ENCODE measurements at regions not wholly inside any gene's neighbourhood (a gene's known extent, or its start where the extent isn't known, plus 50 kb on each side); places are given as distances from the start of the nearest gene placed in this dataset.

- 60% methylated on average over 1 of the region's 3 CpGs for WGBS (ENCODE audit: insufficient coverage)
- Histone ChIP-seq H3K36me3 (ENCODE audit: control insufficient read depth in 4 of 4, insufficient read depth in 4 of 4, low read length in 3 of 4) (no peaks in the 10 kb centered on the region), H3K4me1 (ENCODE audit: control extremely low read depth in 1 of 4, control insufficient read depth in 4 of 4, insufficient read depth in 4 of 4, low read length in 3 of 4) (no peaks in the 10 kb centered on the region), H3K27me3 (replicated peaks in 2 of 5; ENCODE audit: control insufficient read depth in 4 of 5, insufficient read depth in 5 of 5, low read length in 4 of 5) (no peaks in the 10 kb centered on the region), H3K4me3 (ENCODE audit: control insufficient read depth in 1 of 7, extremely low read depth in 1 of 7, insufficient read depth in 4 of 7, low read depth in 2 of 7, low read length in 6 of 7) (no peak overlapping the region), H3K27ac (ENCODE audit: insufficient read depth in 1 of 2, low read depth in 1 of 2, low read length in 2 of 2, poor library complexity in 1 of 2, severe bottlenecking in 2 of 2) (no peak overlapping the region), H3K9me3 (ENCODE audit: control extremely low read depth in 1 of 5, control insufficient read depth in 4 of 5, insufficient read depth in 2 of 5, low read depth in 1 of 5, low read length in 4 of 5) (peaks cover 0 to 3% (median 0%) of the 10 kb centered on the region in 5 experiments)
- DNase-seq: peak; percentile 11 to 56 (median 24)
- ChIA-PET POLR2A (no interaction called here), CTCF (no interaction called here)
These were observed 2167.2 kb upstream of the C9orf72 start for GRCh38 chr9:29740518-29740917.

GRCh38 chr9:29741169-29741568 is 2167.9 kb upstream of the C9orf72 start:
- Histone ChIP-seq H3K36me3 (ENCODE audit: control insufficient read depth in 4 of 4, insufficient read depth in 4 of 4, low read length in 3 of 4) (no peaks in the 10 kb centered on the region), H3K27ac (ENCODE audit: insufficient read depth in 1 of 2, low read depth in 1 of 2, low read length in 2 of 2, poor library complexity in 1 of 2, severe bottlenecking in 2 of 2) (no peak overlapping the region), H3K27me3 (replicated peaks in 2 of 5; ENCODE audit: control insufficient read depth in 4 of 5, insufficient read depth in 5 of 5, low read length in 4 of 5) (no peaks in the 10 kb centered on the region), H3K4me3 (ENCODE audit: control insufficient read depth in 1 of 7, extremely low read depth in 1 of 7, insufficient read depth in 4 of 7, low read depth in 2 of 7, low read length in 6 of 7) (no peak overlapping the region), H3K4me1 (ENCODE audit: control extremely low read depth in 1 of 4, control insufficient read depth in 4 of 4, insufficient read depth in 4 of 4, low read length in 3 of 4) (no peaks in the 10 kb centered on the region), H3K9me3 (ENCODE audit: control extremely low read depth in 1 of 5, control insufficient read depth in 4 of 5, insufficient read depth in 2 of 5, low read depth in 1 of 5, low read length in 4 of 5) (peaks cover 0 to 3% (median 0%) of the 10 kb centered on the region in 5 experiments)
- CTCF ChIA-PET: no interaction called here
- POLR2A ChIA-PET: no interaction called here
- no peak for DNase-seq

GRCh38 chr9:29750062-29750461 is 2176.8 kb upstream of the C9orf72 start:
- ChIA-PET POLR2A (no interaction called here), CTCF (no interaction called here)
- no peak for DNase-seq
- H3K36me3 ChIP-seq (ENCODE audit: control insufficient read depth in 4 of 4, insufficient read depth in 4 of 4, low read length in 3 of 4): no peaks in the 10 kb centered on the region
- H3K9me3 ChIP-seq (ENCODE audit: control extremely low read depth in 1 of 5, control insufficient read depth in 4 of 5, insufficient read depth in 2 of 5, low read depth in 1 of 5, low read length in 4 of 5): no peaks in the 10 kb centered on the region
- 25% methylated on average over 1 of the region's 2 CpGs for WGBS (ENCODE audit: insufficient coverage)
- no peak overlapping the region for H3K4me3 ChIP-seq (ENCODE audit: control insufficient read depth in 1 of 7, extremely low read depth in 1 of 7, insufficient read depth in 4 of 7, low read depth in 2 of 7, low read length in 6 of 7)
- no peaks in the 10 kb centered on the region for H3K27me3 ChIP-seq (replicated peaks in 2 of 5; ENCODE audit: control insufficient read depth in 4 of 5, insufficient read depth in 5 of 5, low read length in 4 of 5)
- no peak overlapping the region for H3K27ac ChIP-seq (ENCODE audit: insufficient read depth in 1 of 2, low read depth in 1 of 2, low read length in 2 of 2, poor library complexity in 1 of 2, severe bottlenecking in 2 of 2)
- H3K4me1 ChIP-seq (ENCODE audit: control extremely low read depth in 1 of 4, control insufficient read depth in 4 of 4, insufficient read depth in 4 of 4, low read length in 3 of 4): no peaks in the 10 kb centered on the region

GRCh38 chr9:29751226-29751625 is 2177.9 kb upstream of the C9orf72 start:
- ChIA-PET POLR2A (no interaction called here), CTCF (no interaction called here)
- Histone ChIP-seq H3K4me1 (ENCODE audit: control extremely low read depth in 1 of 4, control insufficient read depth in 4 of 4, insufficient read depth in 4 of 4, low read length in 3 of 4) (no peaks in the 10 kb centered on the region), H3K9me3 (ENCODE audit: control extremely low read depth in 1 of 5, control insufficient read depth in 4 of 5, insufficient read depth in 2 of 5, low read depth in 1 of 5, low read length in 4 of 5) (no peaks in the 10 kb centered on the region), H3K27ac (ENCODE audit: insufficient read depth in 1 of 2, low read depth in 1 of 2, low read length in 2 of 2, poor library complexity in 1 of 2, severe bottlenecking in 2 of 2) (no peak overlapping the region), H3K36me3 (ENCODE audit: control insufficient read depth in 4 of 4, insufficient read depth in 4 of 4, low read length in 3 of 4) (no peaks in the 10 kb centered on the region), H3K4me3 (ENCODE audit: control insufficient read depth in 1 of 7, extremely low read depth in 1 of 7, insufficient read depth in 4 of 7, low read depth in 2 of 7, low read length in 6 of 7) (no peak overlapping the region), H3K27me3 (replicated peaks in 2 of 5; ENCODE audit: control insufficient read depth in 4 of 5, insufficient read depth in 5 of 5, low read length in 4 of 5) (no peaks in the 10 kb centered on the region)
- no peak for DNase-seq
- WGBS (ENCODE audit: insufficient coverage): no CpG with 5 or more reads among the region's 2 CpGs

GRCh38 chr9:29753638-29754037 is 2180.4 kb upstream of the C9orf72 start:
- ChIA-PET POLR2A (no interaction called here), CTCF (no interaction called here)
- no peak for DNase-seq

GRCh38 chr9:29769019-29769418 is 2195.7 kb upstream of the C9orf72 start:
- Histone ChIP-seq H3K36me3 (ENCODE audit: control insufficient read depth in 4 of 4, insufficient read depth in 4 of 4, low read length in 3 of 4) (no peaks in the 10 kb centered on the region), H3K4me1 (ENCODE audit: control extremely low read depth in 1 of 4, control insufficient read depth in 4 of 4, insufficient read depth in 4 of 4, low read length in 3 of 4) (peaks cover 0 to 3% (median 0%) of the 10 kb centered on the region in 4 experiments), H3K27me3 (replicated peaks in 2 of 5; ENCODE audit: control insufficient read depth in 4 of 5, insufficient read depth in 5 of 5, low read length in 4 of 5) (no peaks in the 10 kb centered on the region), H3K9me3 (ENCODE audit: control extremely low read depth in 1 of 5, control insufficient read depth in 4 of 5, insufficient read depth in 2 of 5, low read depth in 1 of 5, low read length in 4 of 5) (peaks cover 0 to 2% (median 0%) of the 10 kb centered on the region in 5 experiments), H3K27ac (ENCODE audit: insufficient read depth in 1 of 2, low read depth in 1 of 2, low read length in 2 of 2, poor library complexity in 1 of 2, severe bottlenecking in 2 of 2) (no peak overlapping the region), H3K4me3 (ENCODE audit: control insufficient read depth in 1 of 7, extremely low read depth in 1 of 7, insufficient read depth in 4 of 7, low read depth in 2 of 7, low read length in 6 of 7) (no peak overlapping the region)
- ChIA-PET POLR2A (no interaction called here), CTCF (no interaction called here)
- WGBS (ENCODE audit: insufficient coverage): no CpG with 5 or more reads among the region's 2 CpGs
- no peak for DNase-seq

More at GRCh38 chr9:29753638-29754037, 2180.4 kb upstream of the C9orf72 start:
- no peaks in the 10 kb centered on the region for H3K4me1 ChIP-seq (ENCODE audit: control extremely low read depth in 1 of 4, control insufficient read depth in 4 of 4, insufficient read depth in 4 of 4, low read length in 3 of 4)
- H3K9me3 ChIP-seq (ENCODE audit: control extremely low read depth in 1 of 5, control insufficient read depth in 4 of 5, insufficient read depth in 2 of 5, low read depth in 1 of 5, low read length in 4 of 5): no peaks in the 10 kb centered on the region
- H3K4me3 ChIP-seq (ENCODE audit: control insufficient read depth in 1 of 7, extremely low read depth in 1 of 7, insufficient read depth in 4 of 7, low read depth in 2 of 7, low read length in 6 of 7): no peak overlapping the region
- H3K36me3 ChIP-seq (ENCODE audit: control insufficient read depth in 4 of 4, insufficient read depth in 4 of 4, low read length in 3 of 4): no peaks in the 10 kb centered on the region
- H3K27ac ChIP-seq (ENCODE audit: insufficient read depth in 1 of 2, low read depth in 1 of 2, low read length in 2 of 2, poor library complexity in 1 of 2, severe bottlenecking in 2 of 2): no peak overlapping the region
- no peaks in the 10 kb centered on the region for H3K27me3 ChIP-seq (replicated peaks in 2 of 5; ENCODE audit: control insufficient read depth in 4 of 5, insufficient read depth in 5 of 5, low read length in 4 of 5)

GRCh38 chr9:29773676-29774075 is 2200.4 kb upstream of the C9orf72 start:
- H3K9me3 ChIP-seq (ENCODE audit: control extremely low read depth in 1 of 5, control insufficient read depth in 4 of 5, insufficient read depth in 2 of 5, low read depth in 1 of 5, low read length in 4 of 5): no peaks in the 10 kb centered on the region
- no peak overlapping the region for H3K27ac ChIP-seq (ENCODE audit: insufficient read depth in 1 of 2, low read depth in 1 of 2, low read length in 2 of 2, poor library complexity in 1 of 2, severe bottlenecking in 2 of 2)
- peak overlapping the region in 1 of 7 experiments; percentile 46 for H3K4me3 ChIP-seq (ENCODE audit: control insufficient read depth in 1 of 7, extremely low read depth in 1 of 7, insufficient read depth in 4 of 7, low read depth in 2 of 7, low read length in 6 of 7)
- ChIA-PET POLR2A (no interaction called here), CTCF (no interaction called here)
- H3K27me3 ChIP-seq (replicated peaks in 2 of 5; ENCODE audit: control insufficient read depth in 4 of 5, insufficient read depth in 5 of 5, low read length in 4 of 5): no peaks in the 10 kb centered on the region
- H3K4me1 ChIP-seq (ENCODE audit: control extremely low read depth in 1 of 4, control insufficient read depth in 4 of 4, insufficient read depth in 4 of 4, low read length in 3 of 4): peaks cover 0 to 5% (median 0%) of the 10 kb centered on the region in 4 experiments
- DNase-seq: peak in 2 of 3 donors; percentile 20 to 41
- H3K36me3 ChIP-seq (ENCODE audit: control insufficient read depth in 4 of 4, insufficient read depth in 4 of 4, low read length in 3 of 4): no peaks in the 10 kb centered on the region

GRCh38 chr9:29775491-29775890 is 2202.2 kb upstream of the C9orf72 start:
- WGBS (ENCODE audit: insufficient coverage): 86% methylated on average over 4 of the region's 5 CpGs
- no peak for DNase-seq
- no peak overlapping the region for H3K27ac ChIP-seq (ENCODE audit: insufficient read depth in 1 of 2, low read depth in 1 of 2, low read length in 2 of 2, poor library complexity in 1 of 2, severe bottlenecking in 2 of 2)
- ChIA-PET POLR2A (no interaction called here), CTCF (no interaction called here)
- no peaks in the 10 kb centered on the region for H3K27me3 ChIP-seq (replicated peaks in 2 of 5; ENCODE audit: control insufficient read depth in 4 of 5, insufficient read depth in 5 of 5, low read length in 4 of 5)
- peaks cover 0 to 5% (median 0%) of the 10 kb centered on the region in 4 experiments for H3K4me1 ChIP-seq (ENCODE audit: control extremely low read depth in 1 of 4, control insufficient read depth in 4 of 4, insufficient read depth in 4 of 4, low read length in 3 of 4)
- H3K4me3 ChIP-seq (ENCODE audit: control insufficient read depth in 1 of 7, extremely low read depth in 1 of 7, insufficient read depth in 4 of 7, low read depth in 2 of 7, low read length in 6 of 7): no peak overlapping the region
- no peaks in the 10 kb centered on the region for H3K9me3 ChIP-seq (ENCODE audit: control extremely low read depth in 1 of 5, control insufficient read depth in 4 of 5, insufficient read depth in 2 of 5, low read depth in 1 of 5, low read length in 4 of 5)
- no peaks in the 10 kb centered on the region for H3K36me3 ChIP-seq (ENCODE audit: control insufficient read depth in 4 of 4, insufficient read depth in 4 of 4, low read length in 3 of 4)
